SK-N-SH (cell line): ENCODE measurements at regions not wholly inside any gene's neighbourhood (a gene's known extent, or its start where the extent isn't known, plus 50 kb on each side); places are given as distances from the start of the nearest gene placed in this dataset.

Experiments used
- ELF1 ChIP-seq: IDR thresholded peaks from 2 replicates; pipeline ENCODE4 v1.4.0; 2012
- EP300 ChIP-seq, 2 experiments: IDR thresholded peaks; 2 replicates each; pipeline versions ENCODE4 v1.4.0 to v1.6.1; 2012; ENCODE audit warnings: borderline replicate concordance in 1 of 2, low read depth in 1 of 2, low read length in 1 of 2
- FOXJ3 ChIP-seq: sonication (generic); formaldehyde crosslinking; IDR thresholded peaks from 2 replicates; pipeline ENCODE4 v1.5.1; 2020; ENCODE audit warnings: mild to moderate bottlenecking, missing genetic modification reagents
- FOXM1 ChIP-seq: IDR thresholded peaks from 2 replicates; pipeline ENCODE4 v1.4.0; 2012; ENCODE audit warnings: low read depth, mild to moderate bottlenecking
- MXI1 ChIP-seq: IDR thresholded peaks from 2 replicates; pipeline ENCODE4 v1.6.1; 2012; ENCODE audit warnings: mild to moderate bottlenecking, low read depth, low read length, improper control_type of control experiment
- NFIC ChIP-seq: IDR thresholded peaks from 2 replicates; pipeline ENCODE4 v1.4.0; 2012; ENCODE audit warnings: borderline replicate concordance
- POLR2AphosphoS5 ChIP-seq: IDR thresholded peaks from 2 replicates; pipeline ENCODE4 v1.6.1; 2012; ENCODE audit warnings: low read depth, low read length
- SIN3A ChIP-seq: IDR thresholded peaks from 2 replicates; pipeline ENCODE4 v1.6.1; 2012; ENCODE audit warnings: low read depth, mild to moderate bottlenecking, low read length, moderate library complexity, borderline replicate concordance
- SMC3 ChIP-seq: IDR thresholded peaks from 2 replicates; pipeline ENCODE4 v1.6.1; 2012; ENCODE audit warnings: low read depth, low read length, improper control_type of control experiment
- TAF1 ChIP-seq: IDR thresholded peaks from 2 replicates; pipeline ENCODE4 v1.6.1; 2012; ENCODE audit warnings: low read depth, mild to moderate bottlenecking, low read length, moderate library complexity, borderline replicate concordance
- TF ChIP-seq, protein P1 (sequence below): fragments of 200-600 bp; sonication (generic); IDR thresholded peaks from 2 replicates; pipeline ENCODE4 v1.6.1; 2017; ENCODE audit warnings: antibody characterized with exemption, mild to moderate bottlenecking, moderate library complexity
- TF ChIP-seq, protein P2 (sequence below): IDR thresholded peaks from 2 replicates; pipeline ENCODE4 v1.6.1; 2012; ENCODE audit warnings: mild to moderate bottlenecking, low read depth, low read length, moderate library complexity
- TF ChIP-seq, protein P3 (sequence below): IDR thresholded peaks from 2 replicates; pipeline ENCODE4; 2012
- TF ChIP-seq, protein P4 (sequence below): IDR thresholded peaks from 2 replicates; pipeline ENCODE4 v1.4.0; 2012; ENCODE audit warnings: low read depth

DNA sequence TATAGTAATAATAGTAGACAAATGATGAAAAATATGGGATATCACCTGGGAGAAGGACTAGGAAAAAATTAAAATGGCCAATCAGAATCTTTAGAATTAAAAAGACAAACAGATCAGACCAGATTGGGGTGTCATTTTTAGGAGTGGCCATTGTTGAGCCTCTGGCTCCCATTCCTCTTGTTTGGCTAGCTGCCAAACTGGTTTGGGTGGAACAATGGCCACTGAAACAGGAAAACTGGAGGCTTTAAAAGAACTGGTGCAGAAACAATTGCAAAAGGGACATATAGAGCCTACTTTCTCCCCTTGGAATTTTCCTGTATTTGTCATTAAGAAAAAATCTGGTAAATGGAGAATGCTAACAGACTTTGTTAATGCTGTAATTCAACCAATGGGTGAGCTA, 294.8 kb upstream of the DKK2 start:
- TF ChIP-seq EP300 (IDR thresholded peaks at IDR 0.05; ENCODE audit: borderline replicate concordance in 1 of 2, low read depth in 1 of 2, low read length in 1 of 2) (no peak), MXI1 (no peak), TAF1 (no peak), FOXM1 (no peak), POLR2AphosphoS5 (no peak), FOXJ3 (no peak), SIN3A (no peak), ELF1 (no peak), SMC3 (no peak), NFIC (no peak)
- TF ChIP-seq, protein P1, sequence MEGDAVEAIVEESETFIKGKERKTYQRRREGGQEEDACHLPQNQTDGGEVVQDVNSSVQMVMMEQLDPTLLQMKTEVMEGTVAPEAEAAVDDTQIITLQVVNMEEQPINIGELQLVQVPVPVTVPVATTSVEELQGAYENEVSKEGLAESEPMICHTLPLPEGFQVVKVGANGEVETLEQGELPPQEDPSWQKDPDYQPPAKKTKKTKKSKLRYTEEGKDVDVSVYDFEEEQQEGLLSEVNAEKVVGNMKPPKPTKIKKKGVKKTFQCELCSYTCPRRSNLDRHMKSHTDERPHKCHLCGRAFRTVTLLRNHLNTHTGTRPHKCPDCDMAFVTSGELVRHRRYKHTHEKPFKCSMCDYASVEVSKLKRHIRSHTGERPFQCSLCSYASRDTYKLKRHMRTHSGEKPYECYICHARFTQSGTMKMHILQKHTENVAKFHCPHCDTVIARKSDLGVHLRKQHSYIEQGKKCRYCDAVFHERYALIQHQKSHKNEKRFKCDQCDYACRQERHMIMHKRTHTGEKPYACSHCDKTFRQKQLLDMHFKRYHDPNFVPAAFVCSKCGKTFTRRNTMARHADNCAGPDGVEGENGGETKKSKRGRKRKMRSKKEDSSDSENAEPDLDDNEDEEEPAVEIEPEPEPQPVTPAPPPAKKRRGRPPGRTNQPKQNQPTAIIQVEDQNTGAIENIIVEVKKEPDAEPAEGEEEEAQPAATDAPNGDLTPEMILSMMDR = no peak
- TF ChIP-seq, protein P2, sequence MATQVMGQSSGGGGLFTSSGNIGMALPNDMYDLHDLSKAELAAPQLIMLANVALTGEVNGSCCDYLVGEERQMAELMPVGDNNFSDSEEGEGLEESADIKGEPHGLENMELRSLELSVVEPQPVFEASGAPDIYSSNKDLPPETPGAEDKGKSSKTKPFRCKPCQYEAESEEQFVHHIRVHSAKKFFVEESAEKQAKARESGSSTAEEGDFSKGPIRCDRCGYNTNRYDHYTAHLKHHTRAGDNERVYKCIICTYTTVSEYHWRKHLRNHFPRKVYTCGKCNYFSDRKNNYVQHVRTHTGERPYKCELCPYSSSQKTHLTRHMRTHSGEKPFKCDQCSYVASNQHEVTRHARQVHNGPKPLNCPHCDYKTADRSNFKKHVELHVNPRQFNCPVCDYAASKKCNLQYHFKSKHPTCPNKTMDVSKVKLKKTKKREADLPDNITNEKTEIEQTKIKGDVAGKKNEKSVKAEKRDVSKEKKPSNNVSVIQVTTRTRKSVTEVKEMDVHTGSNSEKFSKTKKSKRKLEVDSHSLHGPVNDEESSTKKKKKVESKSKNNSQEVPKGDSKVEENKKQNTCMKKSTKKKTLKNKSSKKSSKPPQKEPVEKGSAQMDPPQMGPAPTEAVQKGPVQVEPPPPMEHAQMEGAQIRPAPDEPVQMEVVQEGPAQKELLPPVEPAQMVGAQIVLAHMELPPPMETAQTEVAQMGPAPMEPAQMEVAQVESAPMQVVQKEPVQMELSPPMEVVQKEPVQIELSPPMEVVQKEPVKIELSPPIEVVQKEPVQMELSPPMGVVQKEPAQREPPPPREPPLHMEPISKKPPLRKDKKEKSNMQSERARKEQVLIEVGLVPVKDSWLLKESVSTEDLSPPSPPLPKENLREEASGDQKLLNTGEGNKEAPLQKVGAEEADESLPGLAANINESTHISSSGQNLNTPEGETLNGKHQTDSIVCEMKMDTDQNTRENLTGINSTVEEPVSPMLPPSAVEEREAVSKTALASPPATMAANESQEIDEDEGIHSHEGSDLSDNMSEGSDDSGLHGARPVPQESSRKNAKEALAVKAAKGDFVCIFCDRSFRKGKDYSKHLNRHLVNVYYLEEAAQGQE = no peak
- TF ChIP-seq, protein P3, sequence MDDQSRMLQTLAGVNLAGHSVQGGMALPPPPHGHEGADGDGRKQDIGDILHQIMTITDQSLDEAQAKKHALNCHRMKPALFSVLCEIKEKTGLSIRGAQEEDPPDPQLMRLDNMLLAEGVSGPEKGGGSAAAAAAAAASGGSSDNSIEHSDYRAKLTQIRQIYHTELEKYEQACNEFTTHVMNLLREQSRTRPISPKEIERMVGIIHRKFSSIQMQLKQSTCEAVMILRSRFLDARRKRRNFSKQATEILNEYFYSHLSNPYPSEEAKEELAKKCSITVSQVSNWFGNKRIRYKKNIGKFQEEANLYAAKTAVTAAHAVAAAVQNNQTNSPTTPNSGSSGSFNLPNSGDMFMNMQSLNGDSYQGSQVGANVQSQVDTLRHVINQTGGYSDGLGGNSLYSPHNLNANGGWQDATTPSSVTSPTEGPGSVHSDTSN = no peak
- TF ChIP-seq, protein P4, sequence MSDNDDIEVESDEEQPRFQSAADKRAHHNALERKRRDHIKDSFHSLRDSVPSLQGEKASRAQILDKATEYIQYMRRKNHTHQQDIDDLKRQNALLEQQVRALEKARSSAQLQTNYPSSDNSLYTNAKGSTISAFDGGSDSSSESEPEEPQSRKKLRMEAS = no peak
